Upper lobe of right lung (tissue), 1 donor: ENCODE measurements at regions not wholly inside any gene's neighbourhood (a gene's known extent, or its start where the extent isn't known, plus 50 kb on each side); places are given as distances from the start of the nearest gene placed in this dataset.

Experiments
- ATAC-seq: fragments of 200-7000 bp; cut with Tn5 transposase; one replicate; pipeline ENCODE4 v1.9.1; 2020; ENCODE audit warnings: mild to moderate bottlenecking, moderate library complexity
- DNase-seq: peaks from one replicate; pipeline ENCODE4 v3.0.0-alpha.2; 2020
- H3K27ac ChIP-seq: fragments of 200-600 bp; one replicate; pipeline ENCODE4 v1.8.0; 2022
- H3K27me3 ChIP-seq: fragments of 200-600 bp; one replicate; pipeline ENCODE4 v1.8.0; 2022; ENCODE audit warnings: mild to moderate bottlenecking
- H3K36me3 ChIP-seq: fragments of 200-600 bp; one replicate; pipeline ENCODE4 v1.8.0; 2022
- H3K4me1 ChIP-seq: fragments of 200-600 bp; one replicate; pipeline ENCODE4 v1.8.0; 2022
- H3K4me3 ChIP-seq: fragments of 200-600 bp; one replicate; pipeline ENCODE4 v1.8.0; 2022; ENCODE audit warnings: mild to moderate bottlenecking
- H3K9me3 ChIP-seq: fragments of 200-600 bp; one replicate; pipeline ENCODE4 v1.8.0; 2022
- intact Hi-C: fragments of 100-400 bp; cut with DNase I; formaldehyde crosslinking; loops from one replicate; pipeline ENCODE4 v1.11.0; 2022
- TF ChIP-seq, protein P1 (sequence below): fragments of 200-600 bp; IDR thresholded peaks from one replicate; pipeline ENCODE4 v1.8.0; 2022; ENCODE audit warnings: antibody characterized with exemption
- donor health status: DM: no; HTN: yes; CAD: no; lungs with severe emphysema.

- H3K9me3 ChIP-seq: no peaks in the 10 kb centered on the region
- H3K4me3 ChIP-seq: no peak overlapping the region
- peaks cover 9% of the 10 kb centered on the region for H3K27me3 ChIP-seq
- intact Hi-C loops: no loop called here
- no peak for ATAC-seq
- no peak overlapping the region for H3K27ac ChIP-seq
- no peak for DNase-seq
- TF ChIP-seq, protein P1, sequence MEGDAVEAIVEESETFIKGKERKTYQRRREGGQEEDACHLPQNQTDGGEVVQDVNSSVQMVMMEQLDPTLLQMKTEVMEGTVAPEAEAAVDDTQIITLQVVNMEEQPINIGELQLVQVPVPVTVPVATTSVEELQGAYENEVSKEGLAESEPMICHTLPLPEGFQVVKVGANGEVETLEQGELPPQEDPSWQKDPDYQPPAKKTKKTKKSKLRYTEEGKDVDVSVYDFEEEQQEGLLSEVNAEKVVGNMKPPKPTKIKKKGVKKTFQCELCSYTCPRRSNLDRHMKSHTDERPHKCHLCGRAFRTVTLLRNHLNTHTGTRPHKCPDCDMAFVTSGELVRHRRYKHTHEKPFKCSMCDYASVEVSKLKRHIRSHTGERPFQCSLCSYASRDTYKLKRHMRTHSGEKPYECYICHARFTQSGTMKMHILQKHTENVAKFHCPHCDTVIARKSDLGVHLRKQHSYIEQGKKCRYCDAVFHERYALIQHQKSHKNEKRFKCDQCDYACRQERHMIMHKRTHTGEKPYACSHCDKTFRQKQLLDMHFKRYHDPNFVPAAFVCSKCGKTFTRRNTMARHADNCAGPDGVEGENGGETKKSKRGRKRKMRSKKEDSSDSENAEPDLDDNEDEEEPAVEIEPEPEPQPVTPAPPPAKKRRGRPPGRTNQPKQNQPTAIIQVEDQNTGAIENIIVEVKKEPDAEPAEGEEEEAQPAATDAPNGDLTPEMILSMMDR: no peak
- no peaks in the 10 kb centered on the region for H3K4me1 ChIP-seq
- H3K36me3 ChIP-seq: no peaks in the 10 kb centered on the region
Measured at GRCh38 chr17:6355196-6355595, 79.7 kb downstream of the AIPL1 start.

DNA sequence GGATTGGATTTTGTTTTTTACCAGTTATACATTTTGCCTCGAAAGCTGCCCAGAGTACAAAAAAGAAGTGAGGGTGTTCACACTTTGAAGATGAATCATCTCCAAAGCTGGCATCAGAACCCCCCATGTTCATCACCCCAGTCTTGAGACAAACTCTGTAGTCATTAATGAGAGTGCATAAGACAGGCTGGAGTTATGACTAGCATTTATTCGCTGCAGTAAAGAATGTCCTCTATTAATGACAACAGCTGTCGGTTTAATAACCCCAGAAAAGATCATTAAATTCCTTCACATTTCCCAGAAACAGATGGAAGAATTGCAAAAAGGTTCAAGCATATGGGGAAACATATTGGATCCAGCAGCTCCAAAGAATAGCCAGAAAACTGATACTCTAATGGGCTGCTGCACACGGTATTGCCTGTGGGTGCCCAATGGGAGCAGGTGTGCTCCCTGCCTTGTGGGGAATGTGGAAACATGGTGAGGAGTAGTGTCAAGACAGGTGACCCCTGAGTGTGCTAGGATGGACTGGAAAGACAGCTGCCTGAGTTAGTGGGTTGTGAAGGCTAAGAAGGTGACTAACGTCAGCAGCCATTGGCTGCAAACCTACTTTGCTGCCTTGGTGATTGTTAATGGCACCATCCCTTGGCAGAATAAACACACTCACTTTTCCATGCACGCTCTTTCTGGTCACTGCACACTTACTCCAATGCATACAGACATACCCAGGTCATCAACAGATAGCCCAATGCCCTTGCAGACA is 81.9 kb downstream of the AIPL1 start:
- Histone ChIP-seq H3K9me3 (no peaks in the 10 kb centered on the region), H3K4me1 (no peaks in the 10 kb centered on the region), H3K27me3 (peaks cover 9% of the 10 kb centered on the region), H3K36me3 (no peaks in the 10 kb centered on the region), H3K4me3 (no peak overlapping the region), H3K27ac (no peak overlapping the region)
- no peak for ATAC-seq
- intact Hi-C loops: no loop called here
- TF ChIP-seq, protein P1: no peak
- DNase-seq: no peak

- Histone ChIP-seq H3K36me3 (no peaks in the 10 kb centered on the region), H3K9me3 (no peaks in the 10 kb centered on the region), H3K27ac (no peak overlapping the region), H3K4me3 (no peak overlapping the region), H3K27me3 (peaks cover 9% of the 10 kb centered on the region), H3K4me1 (no peaks in the 10 kb centered on the region)
- TF ChIP-seq, protein P1: no peak
- ATAC-seq: no peak
- intact Hi-C loops: no loop called here
- DNase-seq: no peak
Measured at GRCh38 chr17:6352016-6352415, 82.9 kb downstream of the AIPL1 start.

GRCh38 chr17:6350806-6351205 is 84.1 kb downstream of the AIPL1 start:
- TF ChIP-seq, protein P1: no peak
- Histone ChIP-seq H3K36me3 (no peaks in the 10 kb centered on the region), H3K9me3 (no peaks in the 10 kb centered on the region), H3K4me1 (no peaks in the 10 kb centered on the region), H3K27me3 (peaks cover 9% of the 10 kb centered on the region), H3K27ac (no peak overlapping the region), H3K4me3 (no peak overlapping the region)
- DNase-seq (no peak), ATAC-seq (no peak)
- intact Hi-C loops: no loop called here

DNA sequence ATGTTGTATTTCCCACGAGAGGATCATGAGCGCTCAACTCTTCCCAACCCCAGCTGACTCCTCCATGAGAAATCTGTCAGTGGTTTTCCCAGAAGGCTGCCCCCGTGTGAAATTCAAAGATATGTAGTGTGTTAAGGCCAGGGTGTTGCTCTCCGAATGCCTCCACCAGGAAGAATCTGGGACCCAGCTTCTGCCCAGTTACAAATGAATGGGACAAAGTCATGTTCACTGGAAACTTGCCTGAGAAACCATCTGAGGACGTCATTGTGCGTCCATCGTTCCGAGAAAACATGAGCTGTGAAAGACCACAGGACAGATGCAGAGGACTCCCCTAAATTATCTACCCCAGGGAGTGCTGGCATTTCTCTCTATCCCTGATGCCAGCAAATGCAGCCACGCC is 86.0 kb downstream of the AIPL1 start:
- Histone ChIP-seq H3K27me3 (peaks cover 9% of the 10 kb centered on the region), H3K4me1 (no peaks in the 10 kb centered on the region), H3K27ac (no peak overlapping the region), H3K9me3 (no peaks in the 10 kb centered on the region), H3K36me3 (no peaks in the 10 kb centered on the region), H3K4me3 (no peak overlapping the region)
- ATAC-seq (no peak), DNase-seq (no peak)
- intact Hi-C loops: no loop called here
- TF ChIP-seq, protein P1: no peak

- no peak overlapping the region for H3K4me3 ChIP-seq
- no peaks in the 10 kb centered on the region for H3K4me1 ChIP-seq
- H3K9me3 ChIP-seq: no peaks in the 10 kb centered on the region
- no peaks in the 10 kb centered on the region for H3K36me3 ChIP-seq
- H3K27me3 ChIP-seq: peaks cover 4% of the 10 kb centered on the region
- DNase-seq: no peak
- no peak for ATAC-seq
- TF ChIP-seq, protein P1: no peak
- intact Hi-C loops: no loop called here
- H3K27ac ChIP-seq: no peak overlapping the region
Measured at GRCh38 chr17:6347776-6348175, 87.1 kb downstream of the AIPL1 start.
